Heart left ventricle (tissue), 13 donors: ENCODE measurements at regions not wholly inside any gene's neighbourhood (a gene's known extent, or its start where the extent isn't known, plus 50 kb on each side); places are given as distances from the start of the nearest gene placed in this dataset.

ENCODE experiments used
- POLR2A ChIP-seq, 2 donors: fragments of 450-650 bp; IDR thresholded peaks; one replicate each; pipeline ENCODE4 v1.6.1; 2017; ENCODE audit warnings: antibody characterized with exemption in 2 of 2, mild to moderate bottlenecking in 2 of 2, moderate library complexity in 2 of 2
- TF ChIP-seq, protein P1 (sequence below), 12 donors: fragments of 200-600 bp; sonication (generic) in 4 of 12; IDR thresholded peaks; one replicate each; pipeline versions ENCODE4 v1.5.0 to v1.8.0; 2018 to 2022; ENCODE audit warnings: antibody characterized with exemption in 12 of 12, mild to moderate bottlenecking in 5 of 12
- donor health status: ischemic (EF 13 %, LVEDD 7.1; RV severe dilation, severe dysfunction).
- donor health status: DM: no; HTN: yes; CAD: no.
- donor health status: DM: no; HTN: no; CAD: no.
- donor health status: ischemic (EF 25% LVEDD 6.9; RV normal size, moderate dysfunction).
- donor health status: ischemic (EF 25% LVEDD 5.7; RV mildly dilated, moderate dysfunction).
- donor health status: ischemic (EF 35%, LVEDD 5.7; RV mildly dilated, moderate dysfunction).
- donor health status: nonischemic (EF 11% LVEDD 7.7; RV severe dilation, severe dysfunction).
- donor health status: DM: yes; HTN: yes; CAD: no.
- donor health status: PGD.
- donor health status: ischemic (EF 29% LVEDD 5.4; RV normal size, mild dysfunction).
- donor health status: nonischemic (EF 23%, LVEDD 6.1; RV moderate dilation, normal function).

GRCh38 chr17:69876757-69877156, 198.3 kb upstream of the KCNJ16 start:
- TF ChIP-seq, protein P1, sequence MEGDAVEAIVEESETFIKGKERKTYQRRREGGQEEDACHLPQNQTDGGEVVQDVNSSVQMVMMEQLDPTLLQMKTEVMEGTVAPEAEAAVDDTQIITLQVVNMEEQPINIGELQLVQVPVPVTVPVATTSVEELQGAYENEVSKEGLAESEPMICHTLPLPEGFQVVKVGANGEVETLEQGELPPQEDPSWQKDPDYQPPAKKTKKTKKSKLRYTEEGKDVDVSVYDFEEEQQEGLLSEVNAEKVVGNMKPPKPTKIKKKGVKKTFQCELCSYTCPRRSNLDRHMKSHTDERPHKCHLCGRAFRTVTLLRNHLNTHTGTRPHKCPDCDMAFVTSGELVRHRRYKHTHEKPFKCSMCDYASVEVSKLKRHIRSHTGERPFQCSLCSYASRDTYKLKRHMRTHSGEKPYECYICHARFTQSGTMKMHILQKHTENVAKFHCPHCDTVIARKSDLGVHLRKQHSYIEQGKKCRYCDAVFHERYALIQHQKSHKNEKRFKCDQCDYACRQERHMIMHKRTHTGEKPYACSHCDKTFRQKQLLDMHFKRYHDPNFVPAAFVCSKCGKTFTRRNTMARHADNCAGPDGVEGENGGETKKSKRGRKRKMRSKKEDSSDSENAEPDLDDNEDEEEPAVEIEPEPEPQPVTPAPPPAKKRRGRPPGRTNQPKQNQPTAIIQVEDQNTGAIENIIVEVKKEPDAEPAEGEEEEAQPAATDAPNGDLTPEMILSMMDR (IDR thresholded peaks at IDR 0.05), result no peak
- no peak for TF ChIP-seq POLR2A (IDR thresholded peaks at IDR 0.05)
